ENCODE measurements at regions not wholly inside any gene's neighbourhood (a gene's known extent, or its start where the extent isn't known, plus 50 kb on each side); places are given as distances from the start of the nearest gene placed in this dataset.

GRCh38 chr4:4594285-4594920 lies 52.6 kb upstream of the STX18 start:
- DNase-seq: no peak

- no peak for DNase-seq
Observed at GRCh38 chr4:4593596-4594284, 51.9 kb upstream of the STX18 start.

GRCh38 chr4:4592414-4592813 lies 50.6 kb upstream of the STX18 start:
- DNase-seq: no peak
